WERI-Rb-1 (cell line): ENCODE measurements at regions not wholly inside any gene's neighbourhood (a gene's known extent, or its start where the extent isn't known, plus 50 kb on each side); places are given as distances from the start of the nearest gene placed in this dataset.
"Not testable (repeated sequence)": the region's sequence is repeated elsewhere in the genome, so short reads cannot be mapped to it uniquely, and the experiment has no call there.

Source experiments
- DNase-seq: peaks from one replicate; pipeline ENCODE4 v3.0.0-alpha.2; 2020
- H3K27ac ChIP-seq: fragments of 250-450 bp; sonication (Bioruptor Pico); 2 replicates; pipeline ENCODE4 v1.5.1; 2020; ENCODE audit warnings: mild to moderate bottlenecking, moderate library complexity
- H3K27me3 ChIP-seq: fragments of 250-450 bp; sonication (Bioruptor Pico); 2 replicates; pipeline ENCODE4 v1.5.1; 2021; ENCODE audit warnings: mild to moderate bottlenecking, low read depth, moderate library complexity; ENCODE audit not compliant: insufficient read depth, severe bottlenecking
- H3K36me3 ChIP-seq: fragments of 250-450 bp; sonication (Bioruptor Pico); 2 replicates; pipeline ENCODE4 v1.5.1; 2020; ENCODE audit warnings: mild to moderate bottlenecking, moderate library complexity
- H3K4me3 ChIP-seq: 2 replicates; pipeline ENCODE4 v1.5.1; 2011; ENCODE audit warnings: low read depth, mild to moderate bottlenecking, control low read depth, low read length
- H3K9me3 ChIP-seq: fragments of 250-450 bp; sonication (Bioruptor Pico); 2 replicates; pipeline ENCODE4 v1.5.1; 2021; ENCODE audit warnings: mild to moderate bottlenecking, moderate library complexity; ENCODE audit not compliant: severe bottlenecking
- TF ChIP-seq, protein P1 (sequence below): IDR thresholded peaks from 2 replicates; pipeline ENCODE4 v1.5.1; 2011; ENCODE audit warnings: low read depth, mild to moderate bottlenecking, control low read depth, inconsistent platforms, low read length

DNA sequence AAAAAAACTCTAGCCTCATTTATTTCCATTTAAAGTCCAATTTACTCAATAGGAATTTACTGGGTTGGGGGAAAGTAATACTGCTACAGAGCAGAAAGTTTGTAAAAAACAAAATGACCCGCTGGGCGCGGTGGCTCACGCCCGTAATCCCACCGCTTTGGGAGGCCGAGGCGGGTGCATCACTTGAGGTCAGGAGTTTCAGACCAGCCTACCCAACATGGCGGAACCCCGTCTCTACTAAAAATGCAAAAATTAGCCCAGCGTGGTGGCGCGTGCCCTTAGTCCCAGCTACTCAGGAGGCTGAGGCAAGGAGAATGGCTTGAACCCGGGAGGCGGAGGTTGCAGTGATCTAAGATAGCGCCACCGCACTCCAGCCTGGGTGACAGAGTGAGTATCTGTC is 745.6 kb downstream of the SLITRK1 start:
- H3K36me3 ChIP-seq = no peaks in the 10 kb centered on the region
- no peak for DNase-seq
- no peak overlapping the region for H3K27ac ChIP-seq
- no peaks in the 10 kb centered on the region for H3K9me3 ChIP-seq
- H3K27me3 ChIP-seq = no peaks in the 10 kb centered on the region
- H3K4me3 ChIP-seq = no peak overlapping the region
- TF ChIP-seq, protein P1, sequence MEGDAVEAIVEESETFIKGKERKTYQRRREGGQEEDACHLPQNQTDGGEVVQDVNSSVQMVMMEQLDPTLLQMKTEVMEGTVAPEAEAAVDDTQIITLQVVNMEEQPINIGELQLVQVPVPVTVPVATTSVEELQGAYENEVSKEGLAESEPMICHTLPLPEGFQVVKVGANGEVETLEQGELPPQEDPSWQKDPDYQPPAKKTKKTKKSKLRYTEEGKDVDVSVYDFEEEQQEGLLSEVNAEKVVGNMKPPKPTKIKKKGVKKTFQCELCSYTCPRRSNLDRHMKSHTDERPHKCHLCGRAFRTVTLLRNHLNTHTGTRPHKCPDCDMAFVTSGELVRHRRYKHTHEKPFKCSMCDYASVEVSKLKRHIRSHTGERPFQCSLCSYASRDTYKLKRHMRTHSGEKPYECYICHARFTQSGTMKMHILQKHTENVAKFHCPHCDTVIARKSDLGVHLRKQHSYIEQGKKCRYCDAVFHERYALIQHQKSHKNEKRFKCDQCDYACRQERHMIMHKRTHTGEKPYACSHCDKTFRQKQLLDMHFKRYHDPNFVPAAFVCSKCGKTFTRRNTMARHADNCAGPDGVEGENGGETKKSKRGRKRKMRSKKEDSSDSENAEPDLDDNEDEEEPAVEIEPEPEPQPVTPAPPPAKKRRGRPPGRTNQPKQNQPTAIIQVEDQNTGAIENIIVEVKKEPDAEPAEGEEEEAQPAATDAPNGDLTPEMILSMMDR = no peak

DNA sequence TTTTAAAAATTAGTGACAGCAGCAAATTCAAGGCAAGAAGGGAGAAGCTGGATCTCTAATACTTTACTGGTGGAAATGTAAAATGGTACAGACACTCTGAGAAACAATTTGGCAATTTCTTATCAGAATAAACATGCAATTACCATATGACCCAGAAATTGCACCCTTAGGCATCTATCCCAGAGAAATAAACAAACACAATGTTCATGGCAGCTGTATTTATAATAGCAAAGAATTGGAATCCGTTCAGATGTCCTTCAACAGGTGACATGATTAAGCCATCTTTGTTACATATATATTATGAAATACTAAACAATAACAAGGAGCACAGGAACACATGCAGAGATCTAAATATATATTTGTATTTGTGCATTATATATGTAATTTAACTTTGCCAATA is 756.5 kb downstream of the SLITRK1 start:
- Histone ChIP-seq H3K36me3 (no peaks in the 10 kb centered on the region), H3K9me3 (no peaks in the 10 kb centered on the region), H3K4me3 (no peak overlapping the region), H3K27ac (no peak overlapping the region), H3K27me3 (no peaks in the 10 kb centered on the region)
- TF ChIP-seq, protein P1 = no peak
- DNase-seq = no peak

DNA sequence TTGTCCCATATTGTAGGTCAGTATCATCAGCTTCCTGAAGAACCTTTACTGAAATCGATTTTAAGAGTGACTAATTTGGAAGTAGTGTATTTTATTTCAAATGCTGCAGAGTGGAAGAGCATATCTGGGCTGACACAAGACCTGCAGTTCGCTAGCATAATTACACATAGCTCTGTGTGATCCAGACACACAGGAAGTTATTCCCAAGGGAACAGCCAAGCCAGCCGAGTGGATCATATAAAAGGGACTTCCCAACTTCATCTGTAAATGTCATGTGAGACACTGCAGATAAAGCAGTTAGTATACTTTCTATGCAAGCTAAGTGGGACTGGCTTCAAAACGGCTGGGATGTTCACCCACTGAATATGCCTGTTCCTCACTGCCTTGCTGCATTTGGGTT is 760.4 kb downstream of the SLITRK1 start:
- Histone ChIP-seq H3K27me3 (no peaks in the 10 kb centered on the region), H3K36me3 (no peaks in the 10 kb centered on the region), H3K9me3 (no peaks in the 10 kb centered on the region), H3K4me3 (no peak overlapping the region), H3K27ac (no peak overlapping the region)
- TF ChIP-seq, protein P1 = no peak
- DNase-seq = no peak

DNA sequence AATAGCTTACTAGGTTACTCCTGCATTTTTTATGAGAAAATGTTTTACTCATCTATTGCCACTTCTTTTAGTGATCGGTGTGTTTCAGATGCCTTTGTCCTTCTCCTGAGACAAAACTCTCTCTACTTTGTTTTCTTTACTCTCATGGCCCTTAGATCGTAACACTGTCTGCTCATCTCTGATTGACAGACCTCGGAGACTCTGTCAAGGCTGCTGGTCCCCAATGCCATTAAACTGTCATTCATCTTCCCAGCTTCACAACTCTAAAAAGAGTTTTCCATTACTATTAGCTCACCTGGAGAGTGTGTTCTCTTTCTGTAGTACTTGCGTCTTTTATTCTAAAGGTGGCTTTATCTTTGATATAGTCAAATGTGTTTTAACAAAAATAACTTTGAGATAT is 765.2 kb downstream of the SLITRK1 start:
- Histone ChIP-seq H3K27ac (no peak overlapping the region), H3K4me3 (no peak overlapping the region), H3K36me3 (no peaks in the 10 kb centered on the region), H3K27me3 (no peaks in the 10 kb centered on the region), H3K9me3 (no peaks in the 10 kb centered on the region)
- DNase-seq = no peak
- TF ChIP-seq, protein P1 = no peak

DNA sequence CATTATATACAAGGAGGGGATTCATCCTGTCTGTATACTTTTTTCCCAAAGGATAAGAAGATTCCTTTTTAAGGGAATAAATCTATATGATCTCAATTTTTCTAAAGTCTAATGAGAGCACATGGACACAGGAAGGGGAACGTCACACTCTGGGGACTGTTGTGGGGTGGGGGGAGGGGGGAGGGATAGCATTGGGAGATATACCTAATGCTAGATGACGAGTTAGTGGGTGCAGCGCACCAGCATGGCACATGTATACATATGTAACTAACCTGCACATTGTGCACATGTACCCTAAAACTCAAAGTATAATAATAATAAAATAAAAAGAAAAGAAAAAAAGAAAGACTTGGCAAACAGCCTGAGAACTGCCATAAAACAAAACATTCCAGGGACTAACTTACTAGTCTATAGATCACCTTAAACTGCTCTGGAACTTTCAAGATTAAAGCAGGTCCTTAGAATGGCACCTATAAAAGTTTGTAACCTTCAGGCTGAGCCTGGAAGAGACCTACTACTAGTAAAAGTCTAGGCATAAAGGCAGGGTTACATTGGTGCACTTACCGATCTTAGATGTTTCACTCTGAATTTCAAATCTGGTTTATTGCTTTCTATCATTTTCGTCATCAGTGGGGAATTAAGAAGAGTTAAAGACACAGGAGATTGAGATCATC is 780.6 kb downstream of the SLITRK1 start:
- H3K9me3 ChIP-seq, H3K4me3 ChIP-seq, H3K27me3 ChIP-seq, DNase-seq, H3K36me3 ChIP-seq, H3K27ac ChIP-seq: not testable (repeated sequence)

- no peaks in the 10 kb centered on the region for H3K9me3 ChIP-seq
- H3K27me3 ChIP-seq = no peaks in the 10 kb centered on the region
- no peak overlapping the region for H3K27ac ChIP-seq
- H3K4me3 ChIP-seq = no peak overlapping the region
- TF ChIP-seq, protein P1 = no peak
- no peaks in the 10 kb centered on the region for H3K36me3 ChIP-seq
- DNase-seq = no peak
Measured at GRCh38 chr13:83100237-83100636, 782.0 kb downstream of the SLITRK1 start.
